A172 (cell line): ENCODE measurements at regions not wholly inside any gene's neighbourhood (a gene's known extent, or its start where the extent isn't known, plus 50 kb on each side); places are given as distances from the start of the nearest gene placed in this dataset.

ENCODE experiments used
- DNase-seq: peaks from one replicate; pipeline ENCODE4 v3.0.0-alpha.2; 2015; ENCODE audit warnings: low spot score

GRCh38 chr2:56707218-56707617, 523.4 kb downstream of the CCDC85A start:
- no peak for DNase-seq

- DNase-seq = no peak
Measured at GRCh38 chr2:56707650-56708049, 523.9 kb downstream of the CCDC85A start.

- no peak for DNase-seq
Measured at GRCh38 chr2:56709181-56709580, 525.4 kb downstream of the CCDC85A start.

- peak; percentile 73 for DNase-seq
Measured at GRCh38 chr2:56713161-56713676, 529.4 kb downstream of the CCDC85A start.

- no peak for DNase-seq
Measured at GRCh38 chr2:56713978-56714377, 530.2 kb downstream of the CCDC85A start.

- DNase-seq = no peak
Measured at GRCh38 chr2:56714400-56714799, 530.6 kb downstream of the CCDC85A start.

GRCh38 chr2:56715683-56716082, 531.9 kb downstream of the CCDC85A start:
- DNase-seq = no peak

- DNase-seq = no peak
Measured at GRCh38 chr2:56718413-56718812, 534.6 kb downstream of the CCDC85A start.

- DNase-seq = no peak
Measured at GRCh38 chr2:56729212-56729611, 545.4 kb downstream of the CCDC85A start.

GRCh38 chr2:56732946-56733345, 549.2 kb downstream of the CCDC85A start:
- no peak for DNase-seq

- no peak for DNase-seq
Measured at GRCh38 chr2:56739413-56739812, 555.6 kb downstream of the CCDC85A start.

- peak; percentile 92 for DNase-seq
Measured at GRCh38 chr2:56741601-56742102, 557.9 kb downstream of the CCDC85A start.

- DNase-seq = no peak
Measured at GRCh38 chr2:56743807-56744206, 560.0 kb downstream of the CCDC85A start.

- DNase-seq = peak; percentile 38
Measured at GRCh38 chr2:56749152-56749752, 565.5 kb downstream of the CCDC85A start.

GRCh38 chr2:56753182-56753581, 569.4 kb downstream of the CCDC85A start:
- DNase-seq = no peak

- no peak for DNase-seq
Measured at GRCh38 chr2:56754066-56754615, 570.4 kb downstream of the CCDC85A start.

GRCh38 chr2:56754627-56755026, 570.8 kb downstream of the CCDC85A start:
- DNase-seq = no peak

- no peak for DNase-seq
Measured at GRCh38 chr2:56757884-56758545, 574.2 kb downstream of the CCDC85A start.

- DNase-seq = no peak
Measured at GRCh38 chr2:56763683-56764082, 579.9 kb downstream of the CCDC85A start.

GRCh38 chr2:56768973-56769372, 585.2 kb downstream of the CCDC85A start:
- no peak for DNase-seq

- no peak for DNase-seq
Measured at GRCh38 chr2:56770490-56770889, 586.7 kb downstream of the CCDC85A start.

GRCh38 chr2:56784046-56784445, 600.3 kb downstream of the CCDC85A start:
- DNase-seq = no peak

GRCh38 chr2:56801214-56801613, 617.4 kb downstream of the CCDC85A start:
- no peak for DNase-seq
